ENCODE measurements at regions not wholly inside any gene's neighbourhood (a gene's known extent, or its start where the extent isn't known, plus 50 kb on each side); places are given as distances from the start of the nearest gene placed in this dataset.

GRCh38 chrX:148161701-148162100 lies 180.6 kb downstream of the FMR1NB start:
- TF ChIP-seq CTCF (IDR thresholded peaks at IDR 0.05) (no peak), POLR2A (IDR thresholded peaks at IDR 0.05) (no peak)

All from sigmoid colon (tissue), 3 donors.